ENCODE measurements at regions not wholly inside any gene's neighbourhood (a gene's known extent, or its start where the extent isn't known, plus 50 kb on each side); places are given as distances from the start of the nearest gene placed in this dataset.
A peak's percentile ranks its signal among the peaks of the same experiment; 100 is the strongest.

DNA sequence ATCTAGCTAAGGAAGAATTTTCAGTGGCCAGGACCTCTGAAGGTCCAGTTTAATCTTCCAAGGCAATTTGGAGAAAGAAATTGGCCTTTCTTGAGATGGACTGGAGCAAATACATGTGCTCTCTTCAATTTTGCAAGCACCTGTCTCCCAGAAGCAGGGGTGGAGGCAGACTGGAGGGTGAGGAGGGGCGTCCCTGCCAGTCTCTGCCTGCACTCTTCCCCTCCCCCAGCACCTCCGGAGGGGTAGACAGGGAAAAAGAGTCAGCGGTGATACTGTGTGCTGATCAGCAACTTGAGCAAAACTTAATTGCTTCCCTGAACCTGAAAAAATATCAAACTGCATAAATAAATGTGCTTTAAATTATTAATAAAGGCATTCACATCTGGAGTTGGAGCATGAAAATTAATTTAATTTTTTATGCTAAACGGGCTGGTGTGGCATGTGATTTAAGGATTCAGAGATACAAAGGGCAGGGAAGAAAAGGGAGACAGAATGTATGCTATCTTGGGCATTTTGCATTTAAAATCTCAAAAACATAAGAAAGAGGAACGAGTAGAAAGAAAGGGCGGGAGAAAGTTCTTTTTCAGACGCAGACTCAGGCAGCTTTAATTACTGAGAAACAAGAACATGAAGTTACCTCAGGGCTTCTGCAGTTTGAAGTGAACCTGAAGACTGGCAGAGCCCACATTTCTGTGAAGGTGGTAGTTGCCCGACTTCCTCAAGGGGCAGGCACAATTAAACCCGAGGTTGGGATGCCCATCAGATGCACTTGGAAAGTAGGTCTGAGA, 319.7 kb downstream of the UACA start:
- Mint-ChIP-seq H3K27ac (no peak overlapping the region), H3K4me3 (no peak overlapping the region), H3K36me3 (no peaks in the 10 kb centered on the region), H3K4me1 (ENCODE audit: low read depth) (peaks cover 14% of the 10 kb centered on the region), H3K27me3 (peaks cover 30% of the 10 kb centered on the region), H3K9me3 (no peaks in the 10 kb centered on the region)
- intact Hi-C loops (cut with micrococcal nuclease), result no loop called here
- no peak for DNase-seq
- ChIA-PET POLR2A (no interaction called here), CTCF (interaction anchor here (1.0 kb wide), 1 partner anchor 23 kb away, joined by 4 read pairs; no protein-coding TSS in a partner anchor)

DNA sequence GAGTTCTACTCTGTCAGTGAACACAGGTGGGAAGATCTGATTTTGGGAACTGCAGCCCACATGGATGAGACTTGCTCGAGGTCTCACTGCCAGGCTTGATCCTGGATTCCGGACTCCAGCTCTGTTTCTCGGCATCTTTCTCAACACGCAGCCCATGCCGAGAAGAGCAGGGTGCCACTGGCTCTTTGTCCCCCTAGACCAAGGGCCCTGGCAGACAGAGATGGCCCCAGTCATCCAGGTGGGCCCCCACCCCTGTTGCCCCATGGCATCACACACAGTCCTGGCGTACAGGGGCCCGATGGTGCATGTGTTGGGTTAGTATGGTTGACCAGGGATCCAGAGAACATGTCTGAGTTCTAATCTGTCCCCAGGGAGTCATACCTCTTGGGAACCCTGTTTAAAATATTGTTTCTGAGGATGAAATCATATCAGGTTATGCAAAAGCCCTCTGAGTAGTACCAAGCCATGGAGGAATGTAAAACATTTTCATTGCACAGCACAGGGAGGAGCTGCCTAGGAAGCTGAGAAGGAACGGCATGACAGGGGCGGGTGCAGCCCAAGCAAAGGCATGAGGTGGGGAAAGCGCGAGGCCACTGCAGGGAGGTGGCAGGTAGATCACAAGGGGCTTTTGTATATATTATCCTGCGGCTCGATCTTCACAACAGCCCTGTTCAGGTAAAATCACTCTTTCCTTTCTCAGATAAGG, 320.6 kb downstream of the UACA start:
- Mint-ChIP-seq H3K36me3 (no peaks in the 10 kb centered on the region), H3K27me3 (peaks cover 25% of the 10 kb centered on the region)
- intact Hi-C loops (cut with micrococcal nuclease), result no loop called here

DNA sequence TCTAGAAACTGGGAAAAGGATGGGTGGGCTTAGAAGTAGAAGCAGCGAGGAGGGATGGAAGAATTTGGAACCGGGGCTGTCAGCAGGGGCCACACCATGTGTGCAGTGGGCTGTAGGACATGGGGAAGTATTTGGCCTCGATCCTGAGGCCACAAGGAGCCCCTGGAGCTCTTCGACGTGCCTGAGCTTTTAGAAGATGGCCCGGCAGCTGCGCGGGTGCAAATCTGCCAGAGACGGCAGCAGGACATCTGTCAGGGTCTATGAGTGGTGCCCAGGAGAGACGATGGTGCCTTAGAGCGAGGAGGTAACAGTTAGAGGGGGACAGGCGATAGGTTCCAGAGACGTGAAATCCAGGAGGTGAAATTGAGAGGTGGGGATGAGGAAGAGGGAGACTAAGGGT, 321.1 kb downstream of the UACA start:
- DNase-seq, result no peak
- ChIA-PET POLR2A (no interaction called here), CTCF (no interaction called here)
- Mint-ChIP-seq H3K9me3 (no peaks in the 10 kb centered on the region), H3K4me3 (no peak overlapping the region), H3K4me1 (ENCODE audit: low read depth) (peaks cover under 1% of the 10 kb centered on the region), H3K27ac (no peak overlapping the region), H3K36me3 (no peaks in the 10 kb centered on the region), H3K27me3 (peaks cover 25% of the 10 kb centered on the region)
- intact Hi-C loops (cut with micrococcal nuclease), result no loop called here

More for the DNA sequence above, 320.6 kb downstream of the UACA start:
- Mint-ChIP-seq H3K9me3 (no peaks in the 10 kb centered on the region), H3K27ac (no peak overlapping the region), H3K4me3 (no peak overlapping the region), H3K4me1 (ENCODE audit: low read depth) (peaks cover 6% of the 10 kb centered on the region)
- POLR2A ChIA-PET, result no interaction called here
- CTCF ChIA-PET, result interaction anchor here (1.0 kb wide), 1 partner anchor 24 kb away, joined by 4 read pairs; no protein-coding TSS in a partner anchor
- no peak for DNase-seq

DNA sequence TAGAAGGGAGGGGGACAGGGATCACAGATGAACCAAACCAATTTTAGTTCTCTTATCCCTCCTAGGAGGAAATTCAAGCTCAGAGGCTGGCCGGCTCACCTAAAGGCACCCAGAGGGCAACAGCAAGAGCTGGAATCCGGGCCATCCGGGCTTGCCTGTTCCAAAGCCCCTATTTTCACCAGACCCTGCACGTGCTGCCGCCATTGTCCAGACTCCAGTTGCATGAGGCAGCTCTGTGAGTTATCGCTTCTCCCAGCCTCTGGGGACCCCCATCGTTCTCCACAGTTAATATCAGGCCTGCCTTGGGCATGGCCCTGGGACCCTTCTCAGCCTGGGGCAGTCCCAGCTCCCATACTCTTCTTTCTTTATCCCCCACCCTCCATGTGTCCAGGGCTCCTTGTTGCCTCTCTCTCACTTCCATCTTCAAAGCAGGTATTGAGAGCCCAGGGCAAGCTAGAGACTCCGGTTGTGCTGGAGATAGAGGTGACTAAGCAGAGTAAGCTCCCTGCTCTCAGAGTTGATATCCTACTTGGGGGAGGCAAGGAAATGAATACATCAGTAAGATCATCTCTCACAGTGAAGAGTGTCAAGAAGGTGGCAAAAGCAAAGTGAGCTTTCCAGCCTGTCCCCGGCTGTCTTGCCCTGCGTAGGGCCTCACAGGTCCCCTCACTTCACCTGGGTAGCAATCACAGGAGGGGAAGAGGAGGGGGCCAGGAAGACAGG, 322.8 kb downstream of the UACA start:
- no peaks in the 10 kb centered on the region for H3K36me3 Mint-ChIP-seq
- no peaks in the 10 kb centered on the region for H3K9me3 Mint-ChIP-seq
- no peak for DNase-seq
- ChIA-PET CTCF (no interaction called here), POLR2A (no interaction called here)
- intact Hi-C loops (cut with micrococcal nuclease), result no loop called here
- H3K27me3 Mint-ChIP-seq, result peaks cover 21% of the 10 kb centered on the region
- peaks cover 11% of the 10 kb centered on the region for H3K4me1 Mint-ChIP-seq (ENCODE audit: low read depth)
- no peak overlapping the region for H3K27ac Mint-ChIP-seq
- H3K4me3 Mint-ChIP-seq, result no peak overlapping the region

DNA sequence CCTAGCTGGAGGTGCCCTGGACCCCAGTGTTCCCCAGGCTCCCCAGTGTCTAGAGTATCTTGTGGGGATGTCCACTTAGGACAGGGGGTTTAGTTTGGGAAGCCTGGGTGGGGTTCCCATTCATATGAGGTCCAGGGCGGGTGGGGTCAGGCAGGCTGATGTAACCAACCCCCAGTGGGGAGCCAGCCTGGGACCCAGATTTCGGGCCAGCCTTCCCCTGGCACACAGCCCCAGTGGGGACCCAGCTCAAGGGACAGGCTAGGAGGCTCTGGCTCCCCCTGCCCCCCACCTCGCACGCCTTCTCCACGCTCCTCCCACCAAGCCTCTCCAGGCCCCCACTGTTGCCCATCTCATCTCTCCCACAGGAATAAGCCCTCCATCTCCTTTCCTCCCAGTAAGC, 323.5 kb downstream of the UACA start:
- no peaks in the 10 kb centered on the region for H3K9me3 Mint-ChIP-seq
- no peak overlapping the region for H3K27ac Mint-ChIP-seq
- H3K27me3 Mint-ChIP-seq, result peaks cover 21% of the 10 kb centered on the region
- H3K4me3 Mint-ChIP-seq, result no peak overlapping the region
- H3K4me1 Mint-ChIP-seq (ENCODE audit: low read depth), result peaks cover 18% of the 10 kb centered on the region
- intact Hi-C loops (cut with micrococcal nuclease), result no loop called here
- no peak for DNase-seq
- ChIA-PET POLR2A (no interaction called here), CTCF (no interaction called here)
- no peaks in the 10 kb centered on the region for H3K36me3 Mint-ChIP-seq

DNA sequence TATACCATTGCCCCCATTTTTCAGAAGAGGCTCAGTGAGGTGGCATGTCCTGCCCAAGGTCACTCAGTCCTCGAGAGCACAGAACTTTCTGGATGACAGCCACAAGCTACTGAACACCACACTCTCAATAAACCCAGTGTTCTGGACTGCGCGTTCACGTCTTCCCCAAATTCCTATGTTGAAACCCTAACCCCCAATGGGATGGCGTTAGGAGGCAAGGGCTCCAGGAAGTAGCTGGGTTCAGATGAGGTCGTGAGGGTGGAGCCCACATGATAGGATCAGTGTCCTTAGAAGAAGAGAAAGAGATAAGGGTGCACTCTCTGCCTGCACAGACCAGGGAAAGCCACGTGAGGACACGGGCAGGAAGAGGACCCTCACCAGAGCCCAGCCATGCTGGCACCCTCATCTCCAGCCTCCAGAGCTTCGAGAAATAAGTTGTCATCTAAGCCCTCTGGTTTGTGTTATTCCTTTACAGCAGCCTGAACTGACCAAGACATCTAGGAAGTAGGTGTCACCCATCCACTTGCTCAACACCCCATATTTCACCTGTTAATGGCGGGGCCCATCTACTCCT, 324.0 kb downstream of the UACA start:
- intact Hi-C loops (cut with micrococcal nuclease), result no loop called here
- ChIA-PET POLR2A (no interaction called here), CTCF (no interaction called here)
- Mint-ChIP-seq H3K27ac (no peak overlapping the region), H3K36me3 (no peaks in the 10 kb centered on the region), H3K27me3 (peaks cover 18% of the 10 kb centered on the region), H3K4me3 (no peak overlapping the region), H3K4me1 (ENCODE audit: low read depth) (peaks cover 21% of the 10 kb centered on the region), H3K9me3 (no peaks in the 10 kb centered on the region)
- DNase-seq, result no peak

DNA sequence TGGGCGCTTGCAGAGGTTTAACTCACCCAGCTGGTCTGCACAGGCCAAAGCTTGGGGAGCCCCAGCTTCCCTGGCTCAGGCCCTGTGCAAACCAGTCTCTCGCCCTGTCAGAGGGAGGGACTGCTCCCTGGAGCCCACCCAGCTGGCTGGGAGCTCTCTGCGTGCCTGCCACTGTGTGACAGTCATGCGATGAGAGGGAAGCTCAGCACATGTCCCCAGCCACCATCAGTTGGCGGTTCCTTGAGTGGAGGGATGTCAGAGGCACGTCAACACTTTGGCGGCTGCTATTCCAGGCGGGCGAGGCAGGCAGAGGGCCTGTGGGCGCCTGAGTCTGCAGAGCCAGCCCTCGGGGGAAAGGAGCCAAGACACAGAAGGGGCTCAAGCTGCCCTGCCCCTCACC, 324.6 kb downstream of the UACA start:
- Mint-ChIP-seq H3K4me1 (ENCODE audit: low read depth) (peaks cover 21% of the 10 kb centered on the region), H3K27me3 (peaks cover 15% of the 10 kb centered on the region), H3K27ac (no peak overlapping the region), H3K36me3 (no peaks in the 10 kb centered on the region), H3K9me3 (no peaks in the 10 kb centered on the region), H3K4me3 (no peak overlapping the region)
- CTCF ChIA-PET, result no interaction called here
- POLR2A ChIA-PET, result no interaction called here
- DNase-seq, result no peak
- intact Hi-C loops (cut with micrococcal nuclease), result no loop called here

DNA sequence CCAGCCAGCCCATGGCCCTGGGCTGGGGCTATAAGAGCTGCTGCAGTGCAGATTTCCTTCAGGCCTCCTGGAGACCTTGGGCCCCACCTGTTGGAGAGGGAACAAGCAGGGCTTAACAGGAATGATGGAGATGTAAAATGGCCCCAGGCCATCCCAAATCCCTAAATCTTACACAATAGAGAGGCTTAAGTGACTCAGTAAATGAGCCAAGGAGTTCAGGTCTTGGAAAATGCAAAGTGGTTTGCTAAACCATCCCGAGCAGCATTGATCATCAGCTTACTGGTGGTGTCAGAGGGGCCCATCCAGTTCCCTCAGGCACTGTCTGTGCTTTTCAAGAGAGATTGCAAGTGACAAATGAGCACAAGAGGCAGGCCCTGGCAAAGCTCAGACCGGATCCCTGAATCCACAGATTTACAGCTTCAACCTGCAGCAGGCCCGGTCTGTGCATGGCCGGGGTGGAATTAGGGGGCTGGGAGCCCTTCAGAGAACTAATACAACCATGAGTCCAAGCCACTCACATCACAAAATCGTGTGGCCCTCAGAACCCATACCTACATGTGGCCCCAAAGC, 325.4 kb downstream of the UACA start:
- H3K9me3 Mint-ChIP-seq, result no peaks in the 10 kb centered on the region
- CTCF ChIA-PET, result interaction anchor here (0.8 kb wide), 1 partner anchor 180 kb away, joined by 3 read pairs; no protein-coding TSS in a partner anchor
- intact Hi-C loops (cut with micrococcal nuclease), result no loop called here
- H3K27ac Mint-ChIP-seq, result no peak overlapping the region
- H3K36me3 Mint-ChIP-seq, result no peaks in the 10 kb centered on the region
- H3K4me3 Mint-ChIP-seq, result no peak overlapping the region
- H3K4me1 Mint-ChIP-seq (ENCODE audit: low read depth), result peaks cover 21% of the 10 kb centered on the region
- POLR2A ChIA-PET, result no interaction called here
- peaks cover 11% of the 10 kb centered on the region for H3K27me3 Mint-ChIP-seq
- DNase-seq, result no peak

DNA sequence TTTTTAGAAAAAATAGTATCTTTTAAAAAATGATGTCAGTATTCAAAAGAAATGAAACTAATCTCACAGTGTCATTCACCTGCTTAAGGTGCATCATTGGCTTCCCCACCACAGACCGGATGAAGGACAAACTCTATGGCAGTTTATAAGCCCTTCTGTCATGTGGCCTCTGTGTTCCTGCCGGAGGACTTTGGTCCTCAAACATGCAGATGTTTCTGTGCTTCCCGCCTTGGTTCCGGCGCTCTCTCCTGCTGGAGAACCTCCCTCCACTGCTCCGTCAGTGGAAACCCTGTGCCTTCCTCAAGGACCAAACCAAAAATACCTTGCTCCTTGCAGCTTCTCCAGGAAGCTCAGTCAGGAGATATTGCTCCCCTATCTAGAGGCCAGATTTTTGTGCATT, 326.3 kb downstream of the UACA start:
- ChIA-PET POLR2A (no interaction called here), CTCF (interaction anchor here (0.8 to 1.2 kb wide), 2 partner anchors 49 to 179 kb away, joined by 3 read pairs; no protein-coding TSS in a partner anchor)
- Mint-ChIP-seq H3K36me3 (no peaks in the 10 kb centered on the region), H3K27ac (no peak overlapping the region), H3K9me3 (no peaks in the 10 kb centered on the region), H3K27me3 (peaks cover 4% of the 10 kb centered on the region), H3K4me3 (no peak overlapping the region), H3K4me1 (ENCODE audit: low read depth) (peaks cover 21% of the 10 kb centered on the region)
- no peak for DNase-seq
- intact Hi-C loops (cut with micrococcal nuclease), result no loop called here

DNA sequence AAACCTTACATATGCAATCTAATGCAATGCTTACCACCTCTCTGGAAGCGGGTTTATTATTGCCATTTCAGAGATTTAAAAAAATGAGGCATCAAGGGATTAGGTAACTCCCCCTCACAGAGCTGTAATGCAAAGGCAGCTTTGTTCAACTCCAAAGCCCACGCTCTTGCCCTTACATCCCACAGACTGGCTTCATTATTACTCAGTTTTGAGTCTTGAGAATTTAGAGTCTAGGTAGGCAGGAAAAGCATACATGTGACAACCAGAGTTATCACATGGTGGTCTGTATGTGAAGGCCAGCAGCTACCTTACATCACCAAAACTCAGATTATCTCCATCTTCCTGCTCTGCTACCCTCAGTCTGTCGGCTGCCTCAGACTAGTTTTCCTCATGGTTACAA, 326.9 kb downstream of the UACA start:
- Mint-ChIP-seq H3K27me3 (no peaks in the 10 kb centered on the region), H3K9me3 (no peaks in the 10 kb centered on the region), H3K36me3 (no peaks in the 10 kb centered on the region), H3K4me1 (ENCODE audit: low read depth) (peaks cover 21% of the 10 kb centered on the region), H3K4me3 (no peak overlapping the region), H3K27ac (no peak overlapping the region)
- ChIA-PET CTCF (interaction anchor here (0.6 to 1.2 kb wide), 2 partner anchors 50 to 993 kb away, joined by 3 read pairs; no protein-coding TSS in a partner anchor), POLR2A (no interaction called here)
- intact Hi-C loops (cut with micrococcal nuclease), result no loop called here
- peak; percentile 38 for DNase-seq

DNA sequence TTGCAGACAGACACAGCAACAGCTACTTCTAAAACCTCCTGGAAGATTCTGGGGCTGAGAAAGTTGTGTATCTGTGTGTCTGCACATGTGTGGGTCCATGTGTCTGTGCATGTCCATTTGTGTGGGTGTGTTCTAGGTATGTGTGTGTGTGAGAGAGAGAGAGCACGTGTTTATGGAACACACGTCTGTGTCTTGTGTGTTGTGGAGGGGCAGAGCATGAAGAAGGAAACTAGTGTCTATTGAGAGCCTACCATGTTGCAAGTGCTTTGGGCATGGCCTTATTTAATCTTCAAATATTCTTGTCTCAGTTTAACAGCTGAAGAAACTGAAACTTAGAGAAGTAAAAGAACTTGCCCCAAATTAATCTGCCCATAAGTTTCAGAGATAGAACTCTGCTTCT, 327.5 kb downstream of the UACA start:
- ChIA-PET CTCF (interaction anchor here (0.6 kb wide), 1 partner anchor 993 kb away, joined by 3 read pairs; no protein-coding TSS in a partner anchor), POLR2A (no interaction called here)
- Mint-ChIP-seq H3K36me3 (no peaks in the 10 kb centered on the region), H3K27me3 (no peaks in the 10 kb centered on the region), H3K4me3 (no peak overlapping the region), H3K27ac (peak overlapping the region; percentile 3), H3K9me3 (no peaks in the 10 kb centered on the region), H3K4me1 (ENCODE audit: low read depth) (peaks cover 21% of the 10 kb centered on the region)
- DNase-seq, result no peak
- intact Hi-C loops (cut with micrococcal nuclease), result no loop called here

DNA sequence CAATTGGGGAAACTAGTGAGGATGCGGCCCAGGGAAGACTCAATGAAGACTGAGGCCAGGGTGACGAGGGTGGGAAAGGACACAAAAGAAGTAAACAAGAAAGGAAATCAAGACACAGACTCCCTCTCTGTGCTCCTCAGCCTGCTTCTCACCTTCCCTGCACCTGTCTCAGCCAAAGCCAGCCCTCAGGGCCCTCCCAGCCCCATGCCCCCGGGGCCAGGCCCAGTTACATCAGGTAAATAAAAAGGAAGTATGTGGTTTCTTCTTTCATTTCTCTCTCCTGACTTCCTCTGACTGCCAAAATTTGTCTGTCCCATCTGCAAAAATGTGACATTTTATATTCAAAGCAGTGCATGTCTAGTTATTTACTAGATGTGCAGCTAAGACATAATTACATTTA, 328.0 kb downstream of the UACA start:
- Mint-ChIP-seq H3K4me1 (ENCODE audit: low read depth) (peaks cover 21% of the 10 kb centered on the region), H3K36me3 (no peaks in the 10 kb centered on the region), H3K4me3 (no peak overlapping the region), H3K9me3 (no peaks in the 10 kb centered on the region), H3K27ac (no peak overlapping the region), H3K27me3 (no peaks in the 10 kb centered on the region)
- no peak for DNase-seq
- ChIA-PET POLR2A (no interaction called here), CTCF (no interaction called here)
- intact Hi-C loops (cut with micrococcal nuclease), result no loop called here
